H1 (cell line): ENCODE measurements at regions not wholly inside any gene's neighbourhood (a gene's known extent, or its start where the extent isn't known, plus 50 kb on each side); places are given as distances from the start of the nearest gene placed in this dataset.

ENCODE experiments used
- JUN ChIP-seq: IDR thresholded peaks from 2 replicates; pipeline ENCODE4 v1.6.1; 2011; ENCODE audit warnings: low read depth, mild to moderate bottlenecking, improper control_type of control experiment, low read length
- RNF2 ChIP-seq: fragments of 200-900, 300-1000 bp; sonication (generic); IDR thresholded peaks from 2 replicates; pipeline ENCODE4 v1.7.1; 2016; ENCODE audit warnings: borderline replicate concordance, low read depth, mild to moderate bottlenecking, antibody characterized with exemption, low read length; ENCODE audit not compliant: poor library complexity, severe bottlenecking; ENCODE audit errors: missing control alignments
- TEAD4 ChIP-seq: IDR thresholded peaks from 2 replicates; pipeline ENCODE4 v1.6.1; 2012; ENCODE audit warnings: low read depth, low read length, inconsistent platforms, mixed read lengths

DNA sequence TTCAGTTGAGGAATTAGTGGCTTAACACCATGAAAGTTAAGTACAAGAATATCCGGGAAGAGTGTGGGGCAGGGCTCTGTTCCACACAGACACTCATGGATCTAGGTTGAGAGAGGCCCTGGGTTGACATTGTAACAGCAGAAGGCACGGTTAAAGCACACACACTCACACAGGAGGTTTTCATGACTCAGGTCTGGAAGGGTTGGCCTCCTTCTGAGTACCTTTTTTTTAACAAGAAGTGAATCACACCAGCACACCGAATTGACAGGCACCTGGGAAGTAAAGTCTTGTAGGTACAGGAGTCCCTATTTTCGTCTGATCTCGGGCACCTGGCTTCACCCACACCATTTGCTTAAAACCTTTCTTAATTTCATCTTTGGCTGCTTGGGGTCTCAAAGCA, 509.4 kb upstream of the ADARB2 start (continued):
- TF ChIP-seq JUN, result no peak
- TF ChIP-seq RNF2, result no peak
- no peak for TF ChIP-seq TEAD4
